Frontal cortex (tissue), 3 donors: ENCODE measurements at regions not wholly inside any gene's neighbourhood (a gene's known extent, or its start where the extent isn't known, plus 50 kb on each side); places are given as distances from the start of the nearest gene placed in this dataset.

Experiments used
- DNase-seq, 2 donors: peaks; one replicate each; pipeline ENCODE4 v3.0.0; 2012; ENCODE audit warnings: low spot score in 2 of 2
- FAIRE-seq: peaks from 2 replicates; lab custom pipeline; 2012; peaks lifted over from hg19 to GRCh38; lab: Jason Lieb, UNC
- donor health status: control.
- donor health status: control.
- donor health status: control.

GRCh38 chr6:122068291-122068769 lies 331.1 kb upstream of the HSF2 start:
- FAIRE-seq (no peak), DNase-seq (no peak)

DNA sequence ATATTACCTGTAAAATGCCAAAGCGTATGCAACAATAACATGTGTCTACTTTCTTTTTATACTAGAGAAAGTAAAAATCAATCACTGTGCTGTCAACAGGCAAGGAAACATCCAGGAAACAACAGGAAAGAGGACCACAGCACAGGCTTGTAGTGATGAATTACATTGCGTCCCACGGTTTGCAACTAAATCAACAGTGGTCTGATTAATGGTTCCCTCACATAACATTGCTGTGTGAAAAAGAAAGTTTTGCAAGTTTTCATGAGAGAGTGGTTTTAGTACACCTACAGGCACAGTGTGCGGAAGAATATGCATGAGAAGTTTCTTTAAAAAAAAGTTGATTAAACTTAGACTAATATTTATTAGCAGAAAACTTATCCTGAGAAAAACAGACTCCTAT lies 329.5 kb upstream of the HSF2 start:
- no peak for FAIRE-seq
- no peak for DNase-seq

DNA sequence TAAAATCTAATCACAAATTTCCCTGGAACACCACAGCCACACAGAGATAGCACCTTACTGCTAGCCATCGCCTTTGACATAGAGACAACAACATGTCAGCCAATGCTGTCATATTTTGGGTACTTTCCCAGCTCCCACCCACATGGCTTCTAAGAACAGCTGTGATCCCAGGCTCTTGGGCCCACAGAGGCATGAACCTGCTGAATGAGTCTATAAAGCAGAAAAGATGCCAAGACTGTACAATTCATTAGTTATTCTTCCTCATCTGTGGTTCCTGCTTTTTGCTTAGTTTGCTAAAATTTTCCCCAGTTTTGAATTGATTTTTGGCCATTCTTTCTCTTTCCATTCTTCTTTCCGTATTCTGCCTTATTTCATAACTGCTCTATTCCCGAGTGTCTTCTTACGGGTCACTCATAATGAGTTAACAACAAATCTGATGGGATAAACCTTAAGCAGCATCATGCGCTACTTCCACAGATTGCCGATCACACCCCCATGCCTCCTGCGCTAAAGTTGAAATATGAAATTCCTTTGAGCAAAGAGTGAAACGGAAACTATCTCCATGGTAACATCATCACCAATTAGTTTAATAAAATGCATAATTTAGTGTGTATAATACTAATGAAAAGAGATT lies 327.3 kb upstream of the HSF2 start:
- no peak for DNase-seq
- no peak for FAIRE-seq

DNA sequence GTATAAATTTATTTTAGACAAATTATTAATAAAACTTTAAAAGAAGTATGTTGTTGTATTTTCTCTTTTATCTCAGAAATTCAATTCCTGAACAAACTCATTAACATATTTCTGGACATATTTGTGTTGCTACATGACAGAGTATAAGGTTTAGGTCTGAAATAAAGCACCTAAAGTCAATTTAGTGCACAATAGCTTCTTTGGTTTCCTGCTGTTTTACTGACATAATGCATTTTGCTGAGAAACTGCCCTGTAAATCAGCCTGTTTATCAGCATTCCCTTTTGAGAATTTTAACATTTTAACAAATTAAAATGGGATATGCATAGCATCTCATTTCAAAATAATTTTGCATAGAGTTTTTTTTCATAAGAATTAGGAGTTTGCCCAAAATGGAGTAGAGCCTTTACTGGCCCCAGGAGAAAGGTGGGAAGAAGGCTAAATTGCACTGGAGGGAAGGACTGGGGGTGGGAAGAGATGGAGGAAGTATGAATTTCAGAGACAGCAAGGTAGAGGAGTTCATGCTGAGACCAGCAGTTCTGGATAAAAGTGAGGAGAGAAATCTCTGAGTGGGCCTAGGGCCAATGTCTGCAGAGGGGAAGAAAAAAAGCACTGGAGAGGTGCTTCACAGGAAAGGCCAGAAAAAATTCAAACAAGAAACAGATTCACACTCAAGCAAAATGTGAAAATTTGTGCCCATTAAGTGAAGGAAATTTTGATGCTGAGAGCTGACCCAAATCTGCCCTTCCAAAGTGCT lies 324.2 kb upstream of the HSF2 start:
- DNase-seq (no peak), FAIRE-seq (no peak)

GRCh38 chr6:122075917-122076316 lies 323.5 kb upstream of the HSF2 start:
- DNase-seq (no peak), FAIRE-seq (no peak)

DNA sequence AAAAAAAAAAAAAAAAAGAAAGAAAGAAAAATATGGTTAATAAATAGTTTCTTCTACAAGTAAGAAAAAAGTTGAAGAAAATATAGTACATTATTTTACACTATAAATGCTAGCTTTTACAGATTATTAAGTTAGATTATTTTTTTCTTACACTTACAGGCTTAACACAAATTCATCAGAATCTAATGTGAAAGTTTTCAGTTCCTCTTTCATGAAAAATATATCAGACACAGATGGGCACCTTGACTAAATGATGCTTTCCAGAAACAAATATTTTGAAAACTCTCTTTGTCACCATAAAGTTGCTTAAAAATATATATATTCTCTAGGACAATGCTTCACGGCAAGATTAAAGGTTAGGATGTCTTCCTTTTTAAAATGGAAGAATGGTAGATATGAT lies 321.8 kb upstream of the HSF2 start:
- DNase-seq (no peak), FAIRE-seq (no peak)

DNA sequence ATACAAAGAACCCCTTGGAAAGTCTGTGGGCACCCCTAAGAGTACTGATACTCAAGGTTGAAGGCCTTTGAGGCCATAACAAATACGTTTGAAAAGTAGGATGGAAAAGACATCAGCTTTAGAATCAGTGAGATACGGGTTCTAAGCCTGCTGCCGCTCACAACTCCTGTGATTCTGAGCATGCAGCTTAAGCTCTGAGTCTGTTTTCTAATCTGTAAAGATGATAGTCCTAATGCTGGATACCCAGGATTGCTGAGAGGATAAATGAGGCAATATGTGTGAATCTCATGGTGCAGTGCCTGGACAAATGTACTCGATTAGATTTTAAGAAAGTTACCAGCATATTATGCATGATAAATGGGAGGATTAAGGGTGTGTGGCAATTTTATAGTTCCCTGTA lies 321.0 kb upstream of the HSF2 start:
- DNase-seq: no peak
- FAIRE-seq: no peak

DNA sequence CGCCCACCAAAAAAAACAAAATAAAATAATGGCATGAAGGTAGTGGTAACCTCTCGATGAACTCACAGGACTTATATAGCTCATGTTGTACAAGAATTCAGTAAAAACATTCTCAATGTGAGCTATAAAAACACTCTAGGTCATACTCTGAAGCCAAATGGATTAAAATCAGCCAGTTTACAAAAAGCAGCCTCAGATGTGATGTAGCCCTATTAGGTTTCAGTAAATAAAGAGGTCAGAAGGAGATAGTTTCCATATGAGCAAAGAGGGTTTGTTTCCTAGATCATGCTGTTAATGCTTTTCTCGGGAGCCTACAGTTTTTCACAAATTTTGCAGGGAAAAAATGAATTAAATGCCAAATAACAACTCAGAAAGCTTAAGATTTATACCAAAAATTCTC lies 319.5 kb upstream of the HSF2 start:
- DNase-seq: no peak
- no peak for FAIRE-seq

GRCh38 chr6:122081921-122082320 lies 317.5 kb upstream of the HSF2 start:
- DNase-seq (no peak), FAIRE-seq (no peak)

DNA sequence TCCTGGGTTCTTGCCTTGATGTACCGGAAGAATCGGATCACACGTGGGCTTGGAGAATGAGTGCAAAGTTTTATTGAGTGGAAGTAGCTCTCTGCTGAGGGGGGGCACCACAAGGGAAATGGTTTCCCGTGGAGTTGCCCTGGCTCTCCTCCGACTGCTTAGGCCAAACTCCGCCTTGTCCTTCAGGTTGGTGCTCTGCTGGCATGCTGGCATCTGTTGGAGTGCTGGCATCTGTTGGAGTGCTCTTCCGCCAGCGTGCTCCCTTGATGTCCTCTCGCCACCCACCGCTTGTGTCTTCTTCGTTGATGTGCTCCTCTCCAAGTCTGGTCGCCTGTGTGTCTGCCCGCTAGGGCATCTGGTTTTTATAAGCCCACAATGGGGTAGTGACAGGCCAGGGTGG lies 317.1 kb upstream of the HSF2 start:
- no peak for FAIRE-seq
- no peak for DNase-seq

- FAIRE-seq: no peak
Measured at GRCh38 chr6:122092366-122092765, 307.1 kb upstream of the HSF2 start.

GRCh38 chr6:122098201-122098678 lies 301.2 kb upstream of the HSF2 start:
- no peak for DNase-seq
- FAIRE-seq: no peak

More at GRCh38 chr6:122092366-122092765, 307.1 kb upstream of the HSF2 start:
- DNase-seq: no peak

- DNase-seq (no peak), FAIRE-seq (no peak)
Measured at GRCh38 chr6:122102026-122102425, 297.4 kb upstream of the HSF2 start.

DNA sequence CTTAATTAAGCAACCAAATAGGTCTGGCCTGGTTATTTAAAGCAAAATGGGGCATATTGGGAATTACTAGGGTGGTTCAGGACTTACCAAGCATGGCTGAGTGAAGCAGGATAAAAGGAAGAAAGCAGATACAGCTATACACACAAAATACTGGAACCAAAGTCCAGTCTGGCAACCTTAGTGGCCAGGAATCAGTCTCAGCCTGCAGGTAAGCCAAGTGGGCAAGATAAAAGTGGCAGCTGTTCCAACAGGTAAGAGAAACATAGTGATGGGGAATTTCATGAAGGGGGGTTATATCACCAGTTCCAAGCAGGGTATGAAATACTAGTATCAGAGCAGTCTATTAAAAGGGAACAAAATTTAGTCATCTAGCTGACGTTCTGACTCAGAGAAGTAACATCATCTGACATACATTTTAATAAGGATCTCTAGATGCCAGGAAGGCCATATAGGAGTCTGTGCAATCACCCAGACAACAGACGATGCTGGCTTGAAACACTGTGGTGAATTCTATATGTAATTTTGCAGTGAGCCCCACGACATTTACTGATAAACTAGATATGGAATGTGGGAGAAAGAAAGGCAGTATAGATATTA lies 292.1 kb upstream of the HSF2 start:
- no peak for FAIRE-seq
- no peak for DNase-seq

- no peak for FAIRE-seq
- DNase-seq: no peak
Measured at GRCh38 chr6:122109075-122109474, 290.4 kb upstream of the HSF2 start.

GRCh38 chr6:122114717-122115116 lies 284.7 kb upstream of the HSF2 start:
- DNase-seq (no peak), FAIRE-seq (no peak)

- FAIRE-seq (no peak), DNase-seq (no peak)
Measured at GRCh38 chr6:122116119-122116834, 283.2 kb upstream of the HSF2 start.

DNA sequence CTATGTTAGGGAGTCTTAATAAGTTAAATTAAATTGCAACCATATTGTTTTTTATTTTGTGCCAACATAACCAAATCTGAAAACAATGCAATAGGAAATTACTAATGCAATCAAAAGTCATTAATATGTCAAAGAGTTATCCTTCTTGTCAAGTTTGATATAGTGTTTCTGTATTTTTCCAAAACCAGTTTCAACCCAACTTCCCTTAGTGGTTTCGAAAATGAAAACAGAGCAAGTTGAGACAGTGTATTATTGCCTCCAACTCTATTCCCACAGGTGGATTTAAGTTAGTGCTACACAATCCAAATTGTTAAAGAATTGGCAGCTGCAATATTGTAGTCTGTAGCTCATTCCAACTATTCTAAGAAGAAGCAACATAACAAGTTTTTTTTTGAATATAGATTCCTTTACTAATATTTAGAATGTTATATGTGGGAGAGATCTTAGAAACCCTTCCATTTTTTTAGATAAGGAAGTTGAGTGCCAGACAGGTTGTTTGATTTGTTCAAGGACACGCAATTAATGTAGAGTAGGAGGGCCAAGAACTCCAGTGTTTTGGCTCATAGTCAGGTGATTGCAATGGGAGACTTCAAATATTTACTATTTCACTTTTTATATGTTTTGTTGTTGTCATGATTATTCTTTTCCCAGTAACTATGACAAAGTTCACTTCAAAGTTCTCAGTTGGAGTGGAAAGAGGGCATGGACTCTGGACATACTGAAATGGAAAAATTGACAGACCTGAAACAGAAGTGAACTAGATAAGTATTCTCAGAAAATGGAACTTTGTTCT lies 282.4 kb upstream of the HSF2 start:
- DNase-seq (no peak), FAIRE-seq (no peak)

GRCh38 chr6:122118945-122119506 lies 280.4 kb upstream of the HSF2 start:
- DNase-seq (no peak), FAIRE-seq (no peak)
